ENCODE measurements at regions not wholly inside any gene's neighbourhood (a gene's known extent, or its start where the extent isn't known, plus 50 kb on each side); places are given as distances from the start of the nearest gene placed in this dataset.

DNA sequence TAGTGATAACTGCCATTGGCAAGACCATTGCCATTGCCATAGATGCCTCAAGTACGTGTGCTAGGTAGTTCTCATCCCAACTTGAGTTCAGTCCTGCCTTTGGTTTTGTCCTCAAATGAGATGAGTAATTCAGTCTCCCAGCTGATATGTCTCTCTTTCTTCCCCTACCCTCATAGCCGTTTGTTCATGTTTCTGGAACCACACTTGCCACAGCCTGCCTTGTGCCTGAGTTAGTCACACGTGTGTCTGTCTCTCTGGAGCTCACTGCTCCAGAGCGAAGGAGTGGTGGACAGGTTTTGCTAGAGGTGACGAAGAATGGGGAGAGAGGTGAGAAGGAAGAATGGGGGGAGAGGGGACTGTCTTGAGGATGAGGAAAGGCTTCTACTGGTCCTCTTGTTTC lies 88.0 kb upstream of the IGF1R start:
- no peaks in the 10 kb centered on the region for H3K4me1 ChIP-seq
- H3K9me3 ChIP-seq = no peaks in the 10 kb centered on the region
- peaks cover 82% of the 10 kb centered on the region for H3K27me3 ChIP-seq
- H3K4me3 ChIP-seq (ENCODE audit: low read depth, low read length) = no peak overlapping the region
- TF ChIP-seq, protein P1, sequence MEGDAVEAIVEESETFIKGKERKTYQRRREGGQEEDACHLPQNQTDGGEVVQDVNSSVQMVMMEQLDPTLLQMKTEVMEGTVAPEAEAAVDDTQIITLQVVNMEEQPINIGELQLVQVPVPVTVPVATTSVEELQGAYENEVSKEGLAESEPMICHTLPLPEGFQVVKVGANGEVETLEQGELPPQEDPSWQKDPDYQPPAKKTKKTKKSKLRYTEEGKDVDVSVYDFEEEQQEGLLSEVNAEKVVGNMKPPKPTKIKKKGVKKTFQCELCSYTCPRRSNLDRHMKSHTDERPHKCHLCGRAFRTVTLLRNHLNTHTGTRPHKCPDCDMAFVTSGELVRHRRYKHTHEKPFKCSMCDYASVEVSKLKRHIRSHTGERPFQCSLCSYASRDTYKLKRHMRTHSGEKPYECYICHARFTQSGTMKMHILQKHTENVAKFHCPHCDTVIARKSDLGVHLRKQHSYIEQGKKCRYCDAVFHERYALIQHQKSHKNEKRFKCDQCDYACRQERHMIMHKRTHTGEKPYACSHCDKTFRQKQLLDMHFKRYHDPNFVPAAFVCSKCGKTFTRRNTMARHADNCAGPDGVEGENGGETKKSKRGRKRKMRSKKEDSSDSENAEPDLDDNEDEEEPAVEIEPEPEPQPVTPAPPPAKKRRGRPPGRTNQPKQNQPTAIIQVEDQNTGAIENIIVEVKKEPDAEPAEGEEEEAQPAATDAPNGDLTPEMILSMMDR (IDR thresholded peaks at IDR 0.05; ENCODE audit: low read depth, low read length) = no peak
- no peak for DNase-seq
- no peaks in the 10 kb centered on the region for H3K36me3 ChIP-seq

DNA sequence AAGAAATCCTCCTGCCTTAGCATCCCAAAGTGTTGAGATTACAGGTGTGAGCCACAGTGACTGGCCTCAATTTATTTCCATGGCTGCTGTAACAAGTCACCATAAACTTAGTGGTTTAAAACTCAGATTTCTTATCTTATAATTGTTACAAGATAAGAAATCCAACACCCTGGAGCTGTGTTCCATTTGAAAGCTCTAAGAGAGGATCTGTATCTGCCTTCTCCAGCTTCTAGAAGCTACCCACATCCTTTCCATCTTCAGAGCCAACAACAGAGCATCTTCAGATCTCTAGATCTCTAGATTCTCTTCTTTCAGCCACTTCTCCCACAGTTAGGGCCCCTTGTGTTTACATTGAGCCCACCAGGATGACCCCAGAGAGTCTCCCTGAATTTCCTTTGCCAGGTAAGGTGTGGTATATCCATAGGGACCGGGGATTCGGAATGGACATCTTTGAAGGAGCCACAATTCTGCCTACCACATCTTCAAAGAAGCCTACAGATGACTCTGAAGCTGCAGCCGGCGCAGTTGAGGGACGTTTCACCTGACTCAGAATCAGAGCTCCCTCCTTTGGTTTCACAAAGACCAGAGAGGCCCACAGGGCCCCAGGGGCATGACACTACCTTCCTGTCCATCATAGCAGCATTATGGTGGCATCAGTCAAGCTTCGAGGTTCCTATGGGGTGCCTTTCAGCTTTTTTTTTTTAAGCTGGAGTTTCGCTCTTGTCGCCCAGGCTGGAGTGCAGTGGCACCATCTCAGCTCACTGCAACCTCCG lies 87.0 kb upstream of the IGF1R start:
- Histone ChIP-seq H3K27me3 (peaks cover 86% of the 10 kb centered on the region), H3K36me3 (no peaks in the 10 kb centered on the region), H3K4me3 (ENCODE audit: low read depth, low read length) (no peak overlapping the region), H3K4me1 (no peaks in the 10 kb centered on the region), H3K9me3 (no peaks in the 10 kb centered on the region)
- DNase-seq = no peak
- TF ChIP-seq, protein P1 (IDR thresholded peaks at IDR 0.05; ENCODE audit: low read depth, low read length) = no peak

DNA sequence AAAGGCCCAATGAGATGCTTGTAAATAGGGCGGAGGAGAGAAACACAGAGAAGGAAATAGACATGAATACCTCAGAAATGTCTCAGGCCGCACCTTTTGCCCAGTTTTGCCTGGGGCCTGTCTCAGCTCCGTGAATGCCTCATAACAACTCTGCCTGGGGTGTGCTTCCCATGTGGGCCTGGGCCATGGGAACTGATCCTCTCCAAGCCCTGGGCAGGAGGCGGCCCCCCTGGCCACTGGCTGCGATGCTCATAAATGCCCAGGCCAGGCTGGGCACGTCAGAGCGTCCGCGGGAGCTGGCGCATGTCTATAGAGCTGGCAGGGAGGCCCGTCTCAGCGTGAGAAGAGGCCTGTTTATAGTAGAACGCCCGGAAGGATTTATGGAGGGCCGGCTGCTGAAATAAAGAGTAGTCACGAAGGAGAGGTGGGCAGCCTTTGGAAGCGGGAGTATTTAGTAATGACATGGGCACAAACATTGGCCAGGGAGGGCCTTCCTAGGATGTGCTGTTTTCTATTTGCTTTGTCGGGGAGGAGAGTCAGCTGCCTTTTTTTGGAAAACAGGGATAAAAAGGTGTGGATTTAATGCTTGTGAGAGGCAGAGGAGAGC lies 85.9 kb upstream of the IGF1R start:
- no peak overlapping the region for H3K4me3 ChIP-seq (ENCODE audit: low read depth, low read length)
- no peaks in the 10 kb centered on the region for H3K36me3 ChIP-seq
- H3K9me3 ChIP-seq = no peaks in the 10 kb centered on the region
- no peak for DNase-seq
- H3K27me3 ChIP-seq = peaks cover 85% of the 10 kb centered on the region
- TF ChIP-seq, protein P1 (IDR thresholded peaks at IDR 0.05; ENCODE audit: low read depth, low read length) = no peak
- H3K4me1 ChIP-seq = no peaks in the 10 kb centered on the region

- no peak for DNase-seq
- Histone ChIP-seq H3K27me3 (peaks cover 89% of the 10 kb centered on the region), H3K9me3 (no peaks in the 10 kb centered on the region), H3K36me3 (no peaks in the 10 kb centered on the region), H3K4me1 (no peaks in the 10 kb centered on the region), H3K4me3 (ENCODE audit: low read depth, low read length) (no peak overlapping the region)
- TF ChIP-seq, protein P1 (IDR thresholded peaks at IDR 0.05; ENCODE audit: low read depth, low read length) = no peak
Observed at GRCh38 chr15:98565566-98565965, 82.8 kb upstream of the IGF1R start.

DNA sequence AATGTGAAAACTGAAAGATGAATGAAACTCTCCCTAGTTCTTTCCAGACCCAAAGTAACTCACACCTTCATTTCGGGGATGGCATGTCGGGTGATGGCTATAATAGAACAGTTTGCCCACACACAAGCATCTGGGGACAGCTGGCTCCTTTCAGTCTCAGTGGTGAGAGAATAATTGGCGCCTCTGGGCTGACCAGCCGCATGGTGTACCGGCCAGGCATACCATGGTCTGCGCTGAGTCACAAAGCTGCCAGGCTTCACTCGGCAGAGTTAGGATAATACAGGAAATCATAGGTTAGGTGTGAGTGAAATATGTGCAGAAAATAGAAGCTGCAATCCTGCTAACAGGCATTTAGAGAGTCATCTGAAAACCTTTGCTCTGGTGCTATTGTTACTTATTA lies 80.4 kb upstream of the IGF1R start:
- peak; percentile 30 for DNase-seq
- no peaks in the 10 kb centered on the region for H3K4me1 ChIP-seq
- H3K36me3 ChIP-seq = no peaks in the 10 kb centered on the region
- TF ChIP-seq, protein P1 (IDR thresholded peaks at IDR 0.05; ENCODE audit: low read depth, low read length) = no peak
- H3K4me3 ChIP-seq (ENCODE audit: low read depth, low read length) = no peak overlapping the region
- H3K9me3 ChIP-seq = no peaks in the 10 kb centered on the region
- peaks cover 83% of the 10 kb centered on the region for H3K27me3 ChIP-seq

DNA sequence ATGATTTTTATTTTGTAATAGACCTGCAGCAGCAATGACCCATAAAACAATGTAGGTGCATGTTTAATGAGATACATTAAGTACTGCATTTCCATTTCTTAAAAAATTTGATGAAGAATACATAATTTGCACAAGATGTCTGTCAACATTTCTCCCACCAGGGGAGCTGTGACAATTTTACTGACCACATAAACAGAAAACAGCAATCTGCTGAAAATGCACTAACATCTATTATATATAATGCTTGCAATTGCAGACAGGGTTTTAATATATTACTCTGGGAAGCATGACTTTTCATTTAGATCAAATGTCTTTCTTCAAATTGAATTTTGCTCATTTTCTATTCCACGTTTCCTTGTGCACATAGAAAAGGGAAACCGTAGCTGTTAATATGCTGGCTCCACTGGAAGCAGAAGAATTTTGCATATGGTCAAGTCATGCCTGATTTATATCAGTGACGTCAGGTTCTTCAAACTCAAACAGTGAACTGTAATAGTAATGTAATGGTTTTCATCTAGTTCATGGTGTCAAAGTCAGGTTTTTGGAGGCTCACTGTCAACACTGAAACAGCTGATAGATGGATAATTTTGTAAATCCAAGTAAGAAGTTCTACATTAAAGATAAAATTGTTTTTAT lies 79.8 kb upstream of the IGF1R start:
- TF ChIP-seq, protein P1 (IDR thresholded peaks at IDR 0.05; ENCODE audit: low read depth, low read length) = peak; percentile 53
- H3K4me1 ChIP-seq = no peaks in the 10 kb centered on the region
- DNase-seq = no peak
- no peak overlapping the region for H3K4me3 ChIP-seq (ENCODE audit: low read depth, low read length)
- H3K36me3 ChIP-seq = no peaks in the 10 kb centered on the region
- no peaks in the 10 kb centered on the region for H3K9me3 ChIP-seq
- H3K27me3 ChIP-seq = peaks cover 82% of the 10 kb centered on the region

Measured in BE2C (cell line).